ENCODE measurements at regions not wholly inside any gene's neighbourhood (a gene's known extent, or its start where the extent isn't known, plus 50 kb on each side); places are given as distances from the start of the nearest gene placed in this dataset.

DNA sequence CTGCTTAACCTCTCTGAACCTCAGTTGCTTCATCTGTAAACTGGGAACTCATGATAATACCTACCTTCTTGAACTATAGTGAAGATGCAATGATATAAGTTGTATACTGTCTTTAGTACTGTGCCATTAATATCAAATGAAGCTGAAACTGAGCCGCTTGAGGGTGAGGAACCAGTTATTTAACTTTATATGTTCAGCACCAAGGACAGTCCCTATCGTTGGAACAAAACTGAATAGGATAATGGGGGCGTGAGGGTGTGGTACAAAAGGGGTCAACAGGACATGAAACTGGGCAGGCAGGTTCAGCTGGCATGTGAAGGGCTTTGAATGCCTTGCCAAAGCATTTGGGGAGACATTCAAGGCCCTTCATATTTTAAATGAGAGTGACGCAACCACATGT is 112.6 kb downstream of the C11orf91 start:
- TF ChIP-seq, protein P1, sequence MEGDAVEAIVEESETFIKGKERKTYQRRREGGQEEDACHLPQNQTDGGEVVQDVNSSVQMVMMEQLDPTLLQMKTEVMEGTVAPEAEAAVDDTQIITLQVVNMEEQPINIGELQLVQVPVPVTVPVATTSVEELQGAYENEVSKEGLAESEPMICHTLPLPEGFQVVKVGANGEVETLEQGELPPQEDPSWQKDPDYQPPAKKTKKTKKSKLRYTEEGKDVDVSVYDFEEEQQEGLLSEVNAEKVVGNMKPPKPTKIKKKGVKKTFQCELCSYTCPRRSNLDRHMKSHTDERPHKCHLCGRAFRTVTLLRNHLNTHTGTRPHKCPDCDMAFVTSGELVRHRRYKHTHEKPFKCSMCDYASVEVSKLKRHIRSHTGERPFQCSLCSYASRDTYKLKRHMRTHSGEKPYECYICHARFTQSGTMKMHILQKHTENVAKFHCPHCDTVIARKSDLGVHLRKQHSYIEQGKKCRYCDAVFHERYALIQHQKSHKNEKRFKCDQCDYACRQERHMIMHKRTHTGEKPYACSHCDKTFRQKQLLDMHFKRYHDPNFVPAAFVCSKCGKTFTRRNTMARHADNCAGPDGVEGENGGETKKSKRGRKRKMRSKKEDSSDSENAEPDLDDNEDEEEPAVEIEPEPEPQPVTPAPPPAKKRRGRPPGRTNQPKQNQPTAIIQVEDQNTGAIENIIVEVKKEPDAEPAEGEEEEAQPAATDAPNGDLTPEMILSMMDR (IDR thresholded peaks at IDR 0.05): no peak
- no peak for TF ChIP-seq POLR2A (IDR thresholded peaks at IDR 0.05)

Data from testis (tissue), 2 donors.